H1 (cell line): ENCODE measurements at regions not wholly inside any gene's neighbourhood (a gene's known extent, or its start where the extent isn't known, plus 50 kb on each side); places are given as distances from the start of the nearest gene placed in this dataset.

ENCODE experiments used
- CTCF ChIA-PET: fragments of 300-600 bp; sonication (Branson Sonifier 250); formaldehyde crosslinking; loops from one replicate; lab custom pipeline; 2021; ENCODE audit not compliant: partially characterized antibody; lab: Charles Lee
- POLR2A ChIA-PET: fragments of 300-600 bp; sonication (Branson Sonifier 250); formaldehyde crosslinking; loops from one replicate; lab custom pipeline; 2021; ENCODE audit warnings: inconsistent platforms; ENCODE audit not compliant: partially characterized antibody; lab: Charles Lee
- DNase-seq, 2 experiments: peaks; one replicate each; pipeline versions ENCODE4 v3.0.0 to v3.0.0-alpha.2; 2010 to 2022; ENCODE audit warnings: low spot score in 2 of 2, low read depth in 1 of 2, mixed read lengths in 1 of 2
- FAIRE-seq: peaks from 2 replicates; lab custom pipeline; 2011; peaks lifted over from hg19 to GRCh38; lab: Jason Lieb, UNC
- H2AFZ ChIP-seq: 2 replicates; pipeline ENCODE4 v1.8.1; 2012; ENCODE audit warnings: low read length, inconsistent platforms
- H2AK5ac ChIP-seq: 2 replicates; pipeline ENCODE4 v1.6.1; 2013; ENCODE audit warnings: low read depth, low read length
- H2BK120ac ChIP-seq: replicated peaks from 2 replicates; pipeline ENCODE3; 2013; ENCODE audit warnings: low read depth, low read length, inconsistent platforms
- H2BK12ac ChIP-seq: 2 replicates; pipeline ENCODE4 v1.6.1; 2013; ENCODE audit warnings: low read depth, low read length
- H2BK15ac ChIP-seq: 2 replicates; pipeline ENCODE4 v1.6.1; 2013; ENCODE audit warnings: low read length
- H2BK20ac ChIP-seq: 2 replicates; pipeline ENCODE4 v1.6.1; 2013; ENCODE audit warnings: low read length
- H2BK5ac ChIP-seq: 2 replicates; pipeline ENCODE4 v1.6.1; 2013; ENCODE audit warnings: low read depth, low read length
- H3K14ac ChIP-seq: 2 replicates; pipeline ENCODE4 v1.6.1; 2013; ENCODE audit warnings: inconsistent platforms; ENCODE audit not compliant: insufficient read length
- H3K18ac ChIP-seq: 2 replicates; pipeline ENCODE4 v1.6.1; 2013; ENCODE audit warnings: low read length; ENCODE audit errors: extremely low read depth
- H3K23ac ChIP-seq: 2 replicates; pipeline ENCODE4 v1.6.1; 2013; ENCODE audit warnings: inconsistent platforms; ENCODE audit not compliant: insufficient read length
- H3K23me2 ChIP-seq: 2 replicates; pipeline ENCODE4 v1.6.1; 2013; ENCODE audit warnings: low read depth, low read length
- H3K27ac ChIP-seq: 2 replicates; pipeline ENCODE4 v1.6.1; 2011; ENCODE audit warnings: low read depth, low read length, inconsistent platforms
- H3K27me3 ChIP-seq, 4 experiments: replicated peaks in 1 of 4; 1 replicate in 1 of 4; 2 replicates in 3 of 4; pipeline versions ENCODE4 v1.6.1 to v1.8.1; 2011 to 2013; ENCODE audit warnings: low read length in 3 of 4, mild to moderate bottlenecking in 3 of 4, inconsistent platforms in 2 of 4, mixed read lengths in 2 of 4, moderate library complexity in 1 of 4; ENCODE audit not compliant: control insufficient read depth in 3 of 4, insufficient read depth in 3 of 4; ENCODE audit errors: extremely low read depth in 1 of 4
- H3K36me3 ChIP-seq, 4 experiments: 2 replicates each; pipeline versions ENCODE4 v1.6.1 to v1.8.1; 2011 to 2013; ENCODE audit warnings: mild to moderate bottlenecking in 4 of 4, low read length in 3 of 4, moderate library complexity in 2 of 4, control low read depth in 1 of 4, inconsistent platforms in 1 of 4; ENCODE audit not compliant: insufficient read depth in 4 of 4, control insufficient read depth in 2 of 4
- H3K4ac ChIP-seq: replicated peaks from 2 replicates; pipeline ENCODE3; 2013; ENCODE audit warnings: low read length, low read depth, mixed read lengths, inconsistent platforms; ENCODE audit not compliant: insufficient read length
- H3K4me1 ChIP-seq, 4 experiments: replicated peaks in 1 of 4; 1 replicate in 1 of 4; 2 replicates in 3 of 4; pipeline versions ENCODE4 v1.6.1 to v1.8.1; 2011 to 2013; ENCODE audit warnings: low read length in 3 of 4, inconsistent platforms in 2 of 4, mixed read lengths in 1 of 4; ENCODE audit not compliant: insufficient read depth in 4 of 4, control insufficient read depth in 3 of 4
- H3K4me2 ChIP-seq, 2 experiments: 2 replicates each; pipeline versions ENCODE4 v1.6.1 to v1.8.1; 2011 to 2013; ENCODE audit warnings: low read depth in 2 of 2, low read length in 2 of 2, control low read depth in 1 of 2, inconsistent platforms in 1 of 2, mild to moderate bottlenecking in 1 of 2; ENCODE audit not compliant: insufficient read depth in 1 of 2
- H3K4me3 ChIP-seq, 4 experiments: fragments of 200-600, 300-600 bp in 1 of 4; sonication (generic), shearing (Covaris generic), sonication (Bioruptor Twin) in 1 of 4; 2 replicates each; pipeline versions ENCODE4 v1.5.1 to v1.8.1; 2011 to 2016; ENCODE audit warnings: low read length in 4 of 4, low read depth in 3 of 4, control low read depth in 2 of 4, inconsistent platforms in 2 of 4, mild to moderate bottlenecking in 2 of 4, mixed read lengths in 1 of 4, moderate library complexity in 1 of 4; ENCODE audit not compliant: insufficient read depth in 2 of 4; ENCODE audit errors: extremely low read depth in 1 of 4
- H3K56ac ChIP-seq: replicated peaks from 2 replicates; pipeline ENCODE3; 2013; ENCODE audit warnings: low read depth, mild to moderate bottlenecking, mixed read lengths, low read length, inconsistent platforms; ENCODE audit not compliant: insufficient read length
- H3K79me1 ChIP-seq: 2 replicates; pipeline ENCODE4 v1.6.1; 2013; ENCODE audit warnings: low read depth, low read length, control low read depth
- H3K79me2 ChIP-seq, 2 experiments: 2 replicates each; pipeline versions ENCODE4 v1.6.1 to v1.8.1; 2012 to 2013; ENCODE audit warnings: low read length in 2 of 2, mild to moderate bottlenecking in 2 of 2, inconsistent platforms in 1 of 2; ENCODE audit not compliant: insufficient read depth in 2 of 2, control insufficient read depth in 1 of 2
- H3K9ac ChIP-seq, 4 experiments: replicated peaks in 1 of 4; 1 replicate in 1 of 4; 2 replicates in 3 of 4; pipeline versions ENCODE4 v1.6.1 to v1.8.1; 2011 to 2013; ENCODE audit warnings: low read depth in 3 of 4, low read length in 3 of 4, control low read depth in 2 of 4, mild to moderate bottlenecking in 2 of 4, moderate library complexity in 2 of 4, inconsistent platforms in 1 of 4; ENCODE audit errors: extremely low read depth in 1 of 4
- H3K9me3 ChIP-seq, 2 experiments: 2 replicates each; pipeline versions ENCODE4 v1.6.1 to v1.8.1; 2012 to 2013; ENCODE audit warnings: mild to moderate bottlenecking in 2 of 2, moderate library complexity in 2 of 2, control low read depth in 1 of 2, inconsistent platforms in 1 of 2, low read depth in 1 of 2, low read length in 1 of 2, mixed read lengths in 1 of 2; ENCODE audit not compliant: insufficient read depth in 2 of 2
- H4K20me1 ChIP-seq, 2 experiments: replicated peaks in 1 of 2; 2 replicates each; pipeline versions ENCODE3 to v1.8.1; 2011 to 2013; ENCODE audit warnings: inconsistent platforms in 2 of 2, low read length in 2 of 2, mild to moderate bottlenecking in 1 of 2; ENCODE audit not compliant: insufficient read depth in 2 of 2, control insufficient read depth in 1 of 2
- H4K5ac ChIP-seq: 2 replicates; pipeline ENCODE4 v1.6.1; 2013; ENCODE audit warnings: low read length, low read depth, mixed read lengths, inconsistent platforms; ENCODE audit not compliant: insufficient read length
- H4K8ac ChIP-seq: 2 replicates; pipeline ENCODE4 v1.8.0; 2013; ENCODE audit warnings: mild to moderate bottlenecking, moderate library complexity, low read length, inconsistent platforms; ENCODE audit not compliant: insufficient read depth; ENCODE audit errors: extremely low read depth
- H4K91ac ChIP-seq: replicated peaks from 2 replicates; pipeline ENCODE3; 2013; ENCODE audit warnings: low read length, mixed read lengths, inconsistent platforms; ENCODE audit not compliant: insufficient read length
- CHD2 ChIP-seq: IDR thresholded peaks from 2 replicates; pipeline ENCODE4 v1.6.1; 2012; ENCODE audit warnings: low read length, improper control_type of control experiment
- E2F6 ChIP-seq: IDR thresholded peaks from 2 replicates; pipeline ENCODE4 v1.6.1; 2012; ENCODE audit warnings: inconsistent platforms
- EZH2 ChIP-seq: fragments of 200-600 bp; sonication (generic); IDR thresholded peaks from 2 replicates; pipeline ENCODE4 v1.7.1; 2012; ENCODE audit warnings: low read depth, mild to moderate bottlenecking, moderate library complexity, low read length, inconsistent platforms; ENCODE audit not compliant: severe bottlenecking
- KDM1A ChIP-seq: fragments of 200-600, 300-600 bp; sonication (generic); IDR thresholded peaks from 2 replicates; pipeline ENCODE4 v1.7.1; 2016; ENCODE audit warnings: mild to moderate bottlenecking, low read length, borderline replicate concordance
- SAP30 ChIP-seq: fragments of 300-600 bp; sonication (generic); IDR thresholded peaks from 2 replicates; pipeline ENCODE4 v1.7.1; 2012; ENCODE audit warnings: low read length, moderate library complexity, mild to moderate bottlenecking, inconsistent platforms; ENCODE audit not compliant: insufficient read depth, insufficient replicate concordance
- SIRT6 ChIP-seq: IDR thresholded peaks from one replicate; pipeline ENCODE4 v1.7.1; 2012; ENCODE audit warnings: low read length, inconsistent platforms
- SRF ChIP-seq: IDR thresholded peaks from 2 replicates; pipeline ENCODE4 v1.6.1; 2011; ENCODE audit warnings: mild to moderate bottlenecking, low read depth, low read length, moderate library complexity
- ZNF274 ChIP-seq: IDR thresholded peaks from 2 replicates; pipeline ENCODE4 v1.7.0; 2012; ENCODE audit warnings: low read length, borderline replicate concordance; ENCODE audit errors: extremely low read depth
- TF ChIP-seq, protein P1 (sequence below): IDR thresholded peaks from 2 replicates; pipeline ENCODE4 v1.6.1; 2012; ENCODE audit warnings: low read length, inconsistent platforms

- no peak overlapping the region for H3K14ac ChIP-seq
- no peaks in the 10 kb centered on the region for H4K20me1 ChIP-seq
- no peaks in the 10 kb centered on the region for H3K36me3 ChIP-seq
- no peak overlapping the region for H4K8ac ChIP-seq
- H3K56ac ChIP-seq = no peak overlapping the region
- H2BK20ac ChIP-seq = no peak overlapping the region
- no peak overlapping the region for H3K4me2 ChIP-seq
- H2BK120ac ChIP-seq = no peak overlapping the region
- H3K79me2 ChIP-seq = no peaks in the 10 kb centered on the region
- H3K23ac ChIP-seq = no peak overlapping the region
- H3K79me1 ChIP-seq = no peaks in the 10 kb centered on the region
- no peak overlapping the region for H4K5ac ChIP-seq
- no peak overlapping the region for H2BK5ac ChIP-seq
- H3K4ac ChIP-seq = no peak overlapping the region
- no peak overlapping the region for H3K9ac ChIP-seq
- H3K27me3 ChIP-seq = peaks cover 0 to 1% (median 0%) of the 10 kb centered on the region in 4 experiments; a peak in 1 of 7 replicates
- POLR2A ChIA-PET = no interaction called here
- no peak overlapping the region for H2BK12ac ChIP-seq
- no peak overlapping the region for H4K91ac ChIP-seq
- CTCF ChIA-PET = no interaction called here
- H3K27ac ChIP-seq = no peak overlapping the region
- no peaks in the 10 kb centered on the region for H3K23me2 ChIP-seq
- no peak overlapping the region for H2BK15ac ChIP-seq
- H3K4me3 ChIP-seq = no peak overlapping the region
- FAIRE-seq = no peak
- H2AFZ ChIP-seq = no peak overlapping the region
- H3K4me1 ChIP-seq = no peaks in the 10 kb centered on the region
- no peaks in the 10 kb centered on the region for H3K9me3 ChIP-seq
- no peak overlapping the region for H3K18ac ChIP-seq
- no peak for DNase-seq
- no peak overlapping the region for H2AK5ac ChIP-seq
- no peak for TF ChIP-seq EZH2
- no peak for TF ChIP-seq ZNF274
- no peak for TF ChIP-seq SRF
- TF ChIP-seq E2F6 = no peak
- TF ChIP-seq SAP30 = no peak
- TF ChIP-seq, protein P1, sequence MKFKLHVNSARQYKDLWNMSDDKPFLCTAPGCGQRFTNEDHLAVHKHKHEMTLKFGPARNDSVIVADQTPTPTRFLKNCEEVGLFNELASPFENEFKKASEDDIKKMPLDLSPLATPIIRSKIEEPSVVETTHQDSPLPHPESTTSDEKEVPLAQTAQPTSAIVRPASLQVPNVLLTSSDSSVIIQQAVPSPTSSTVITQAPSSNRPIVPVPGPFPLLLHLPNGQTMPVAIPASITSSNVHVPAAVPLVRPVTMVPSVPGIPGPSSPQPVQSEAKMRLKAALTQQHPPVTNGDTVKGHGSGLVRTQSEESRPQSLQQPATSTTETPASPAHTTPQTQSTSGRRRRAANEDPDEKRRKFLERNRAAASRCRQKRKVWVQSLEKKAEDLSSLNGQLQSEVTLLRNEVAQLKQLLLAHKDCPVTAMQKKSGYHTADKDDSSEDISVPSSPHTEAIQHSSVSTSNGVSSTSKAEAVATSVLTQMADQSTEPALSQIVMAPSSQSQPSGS = no peak
- TF ChIP-seq KDM1A = no peak
- no peak for TF ChIP-seq SIRT6
- TF ChIP-seq CHD2 = no peak
Measured at GRCh38 chr4:73690051-73690738, 50.2 kb upstream of the CXCL8 start.
